Endodermal cell (in vitro differentiated cells): ENCODE measurements at regions not wholly inside any gene's neighbourhood (a gene's known extent, or its start where the extent isn't known, plus 50 kb on each side); places are given as distances from the start of the nearest gene placed in this dataset.

Experiments
- DNase-seq: peaks from one replicate; pipeline ENCODE4 v3.0.0-alpha.2; 2017
- H3K27ac ChIP-seq: 2 replicates; pipeline ENCODE4 v1.5.1; 2013; ENCODE audit warnings: mild to moderate bottlenecking, low read depth, low read length, moderate library complexity
- H3K27me3 ChIP-seq: 2 replicates; pipeline ENCODE4 v1.6.1; 2013; ENCODE audit warnings: mild to moderate bottlenecking, low read length, moderate library complexity; ENCODE audit not compliant: insufficient read depth, control insufficient read depth, poor library complexity, severe bottlenecking
- H3K36me3 ChIP-seq: 2 replicates; pipeline ENCODE4 v1.7.0; 2013; ENCODE audit warnings: mild to moderate bottlenecking, low read length, moderate library complexity; ENCODE audit not compliant: control insufficient read depth, insufficient read depth
- H3K4me1 ChIP-seq: one replicate; pipeline ENCODE4 v1.7.0; 2013; ENCODE audit warnings: low read length; ENCODE audit not compliant: control insufficient read depth, insufficient read depth
- H3K4me3 ChIP-seq: 2 replicates; pipeline ENCODE4 v1.5.1; 2013; ENCODE audit warnings: mild to moderate bottlenecking, low read length, moderate library complexity
- H3K9ac ChIP-seq: 2 replicates; pipeline ENCODE4 v1.6.1; 2013; ENCODE audit warnings: mild to moderate bottlenecking, low read length, moderate library complexity; ENCODE audit not compliant: poor library complexity, severe bottlenecking; ENCODE audit errors: extremely low read depth
- H3K9me3 ChIP-seq: 2 replicates; pipeline ENCODE4 v1.6.1; 2013; ENCODE audit warnings: mild to moderate bottlenecking, low read length, moderate library complexity; ENCODE audit not compliant: control insufficient read depth
- H3K27ac Mint-ChIP-seq: 2 replicates; pipeline ENCODE4 v1.8.0; 2020; ENCODE audit warnings: mixed read lengths
- H3K27me3 Mint-ChIP-seq: 2 replicates; pipeline ENCODE4 v1.8.0; 2021; ENCODE audit warnings: mild to moderate bottlenecking, mixed read lengths; ENCODE audit not compliant: insufficient read depth
- H3K36me3 Mint-ChIP-seq: 2 replicates; pipeline ENCODE4 v1.8.0; 2020; ENCODE audit warnings: low read depth, mixed read lengths
- H3K4me1 Mint-ChIP-seq: 2 replicates; pipeline ENCODE4 v1.8.0; 2020; ENCODE audit warnings: mixed read lengths
- H3K4me3 Mint-ChIP-seq: 2 replicates; pipeline ENCODE4 v1.8.0; 2020; ENCODE audit warnings: mild to moderate bottlenecking, moderate library complexity, mixed read lengths
- H3K9me3 Mint-ChIP-seq: 2 replicates; pipeline ENCODE4 v1.8.0; 2020; ENCODE audit warnings: mild to moderate bottlenecking, mixed read lengths
- WGBS, 2 experiments: methylation state at CpG; one replicate each; pipeline versions ENCODE4 v1.1.5 to v1.1.7; 2013; ENCODE audit warnings: missing lambda C conversion rate in 2 of 2, mixed read lengths in 1 of 2; ENCODE audit not compliant: insufficient coverage in 1 of 2, insufficient read length in 1 of 2; 5-methylcytosine and 5-hydroxymethylcytosine counted together
- TF ChIP-seq, protein P1 (sequence below): fragments of 200-600 bp; sonication (generic); conservative IDR thresholded peaks from 2 replicates; pipeline ENCODE4 v1.5.0; 2021; ENCODE audit warnings: antibody characterized with exemption, mild to moderate bottlenecking

DNA sequence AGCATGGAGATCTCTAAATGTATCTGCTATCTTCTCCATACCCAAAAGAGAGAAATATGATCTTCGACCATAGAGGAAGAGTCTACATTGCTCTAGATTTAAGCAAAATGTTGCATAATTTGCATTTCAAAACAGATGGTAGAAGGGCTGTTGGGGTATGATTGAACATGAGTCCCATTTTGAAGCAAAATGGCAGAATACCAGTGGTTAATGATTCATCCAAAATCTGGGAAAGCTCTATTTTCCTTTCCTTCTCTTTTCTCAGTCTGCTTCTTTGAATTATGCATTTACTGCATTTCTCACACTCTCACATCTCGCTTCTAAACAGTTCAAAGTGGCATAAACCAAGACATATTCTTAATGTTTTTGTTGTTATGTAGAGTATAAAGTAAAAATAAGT, 178.5 kb downstream of the MACC1 start:
- H3K27ac Mint-ChIP-seq, result no peak overlapping the region

DNA sequence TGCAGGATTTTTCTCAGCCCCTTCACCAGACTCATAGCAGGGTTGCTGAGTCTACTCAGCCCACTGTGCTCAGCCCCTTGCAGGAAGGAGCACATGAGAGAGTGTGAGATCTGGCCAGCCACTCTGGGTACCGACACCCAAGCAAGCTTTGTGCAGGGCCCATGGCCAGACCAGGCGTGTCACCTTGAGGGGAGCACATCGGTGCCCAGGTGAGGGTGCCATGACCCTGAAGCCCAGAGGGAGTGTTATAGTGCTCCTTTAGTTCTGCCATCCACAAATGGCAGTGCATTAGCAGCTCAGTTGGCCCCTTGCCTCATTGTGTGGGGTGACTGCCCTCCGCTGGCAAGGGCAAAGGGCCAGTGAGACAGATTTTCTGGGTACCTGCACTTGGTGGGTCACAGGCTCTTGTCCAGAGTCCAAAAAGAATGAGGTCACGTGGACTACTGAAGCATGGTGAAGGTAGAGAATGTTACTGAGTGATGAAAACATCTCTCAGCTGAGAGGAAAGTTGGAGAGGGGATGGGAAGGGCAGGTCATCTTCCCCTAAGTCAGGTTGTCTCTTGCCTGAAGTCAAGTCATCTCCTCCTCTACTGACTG, 181.8 kb downstream of the MACC1 start:
- Histone ChIP-seq H3K9me3 (no peaks in the 10 kb centered on the region), H3K4me3 (no peak overlapping the region), H3K9ac (no peak overlapping the region), H3K27me3 (no peaks in the 10 kb centered on the region), H3K4me1 (no peaks in the 10 kb centered on the region), H3K36me3 (no peaks in the 10 kb centered on the region), H3K27ac (no peak overlapping the region)
- H3K36me3 Mint-ChIP-seq, result no peaks in the 10 kb centered on the region
- no peaks in the 10 kb centered on the region for H3K9me3 Mint-ChIP-seq
- TF ChIP-seq, protein P1, sequence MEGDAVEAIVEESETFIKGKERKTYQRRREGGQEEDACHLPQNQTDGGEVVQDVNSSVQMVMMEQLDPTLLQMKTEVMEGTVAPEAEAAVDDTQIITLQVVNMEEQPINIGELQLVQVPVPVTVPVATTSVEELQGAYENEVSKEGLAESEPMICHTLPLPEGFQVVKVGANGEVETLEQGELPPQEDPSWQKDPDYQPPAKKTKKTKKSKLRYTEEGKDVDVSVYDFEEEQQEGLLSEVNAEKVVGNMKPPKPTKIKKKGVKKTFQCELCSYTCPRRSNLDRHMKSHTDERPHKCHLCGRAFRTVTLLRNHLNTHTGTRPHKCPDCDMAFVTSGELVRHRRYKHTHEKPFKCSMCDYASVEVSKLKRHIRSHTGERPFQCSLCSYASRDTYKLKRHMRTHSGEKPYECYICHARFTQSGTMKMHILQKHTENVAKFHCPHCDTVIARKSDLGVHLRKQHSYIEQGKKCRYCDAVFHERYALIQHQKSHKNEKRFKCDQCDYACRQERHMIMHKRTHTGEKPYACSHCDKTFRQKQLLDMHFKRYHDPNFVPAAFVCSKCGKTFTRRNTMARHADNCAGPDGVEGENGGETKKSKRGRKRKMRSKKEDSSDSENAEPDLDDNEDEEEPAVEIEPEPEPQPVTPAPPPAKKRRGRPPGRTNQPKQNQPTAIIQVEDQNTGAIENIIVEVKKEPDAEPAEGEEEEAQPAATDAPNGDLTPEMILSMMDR, result no peak
- H3K4me3 Mint-ChIP-seq, result no peak overlapping the region
- H3K4me1 Mint-ChIP-seq, result peaks cover 19% of the 10 kb centered on the region
- no peak overlapping the region for H3K27ac Mint-ChIP-seq
- DNase-seq, result no peak
- no peaks in the 10 kb centered on the region for H3K27me3 Mint-ChIP-seq
- WGBS, 2 experiments, result 90 to 97% methylated on average over 2 to 5 of the region's 5 CpGs

More for the DNA sequence above, 178.5 kb downstream of the MACC1 start:
- Histone ChIP-seq H3K27me3 (no peaks in the 10 kb centered on the region), H3K27ac (no peak overlapping the region), H3K36me3 (no peaks in the 10 kb centered on the region), H3K9me3 (no peaks in the 10 kb centered on the region), H3K9ac (no peak overlapping the region), H3K4me3 (no peak overlapping the region), H3K4me1 (no peaks in the 10 kb centered on the region)
- Mint-ChIP-seq H3K36me3 (peaks cover 2% of the 10 kb centered on the region), H3K27me3 (no peaks in the 10 kb centered on the region), H3K9me3 (no peaks in the 10 kb centered on the region), H3K4me1 (peaks cover 8% of the 10 kb centered on the region), H3K4me3 (no peak overlapping the region)
- WGBS, 2 experiments, result 92% methylated on average over 2 of the region's 2 CpGs; no CpG with 5 or more reads in 1 of the 2 experiments
- TF ChIP-seq, protein P1, result no peak
- no peak for DNase-seq

DNA sequence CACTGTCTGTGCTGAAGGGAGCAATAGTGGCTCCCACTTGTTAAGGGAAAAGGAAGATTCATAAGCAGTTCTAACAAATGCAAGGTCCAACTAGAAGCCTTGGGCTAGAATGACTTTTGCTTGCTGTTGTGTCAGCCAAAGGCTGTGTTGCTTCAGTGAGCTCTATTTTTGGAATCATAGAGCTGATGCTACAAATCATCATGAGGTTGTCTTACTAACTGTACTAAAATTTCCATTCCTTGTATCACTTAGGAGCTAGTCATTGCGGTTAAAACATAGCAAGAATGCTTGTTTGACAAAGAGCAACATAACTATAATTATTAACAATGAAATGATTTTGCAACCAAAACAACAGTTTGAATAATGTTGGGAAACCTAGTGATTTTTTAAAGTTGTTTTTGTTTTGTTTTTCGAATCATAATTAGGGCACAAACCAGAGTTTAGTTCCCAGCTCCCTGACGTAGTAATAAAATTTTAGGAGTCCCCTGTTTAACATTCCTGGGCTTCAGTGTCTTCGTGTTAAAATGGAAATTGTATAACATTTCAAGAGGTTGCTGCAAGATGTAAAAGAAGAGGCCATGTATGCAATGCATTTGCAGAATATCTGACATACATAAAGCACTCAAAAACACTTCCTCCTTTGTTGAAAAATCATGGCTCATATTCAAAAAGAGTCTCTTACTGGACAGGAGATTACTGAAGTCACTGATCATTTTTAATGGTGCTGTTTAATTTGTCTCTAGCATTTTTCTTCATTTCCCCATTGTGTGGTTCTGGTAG, 183.4 kb downstream of the MACC1 start:
- no peaks in the 10 kb centered on the region for H3K36me3 ChIP-seq
- no peak overlapping the region for H3K27ac ChIP-seq
- no peaks in the 10 kb centered on the region for H3K27me3 Mint-ChIP-seq
- H3K9me3 ChIP-seq, result no peaks in the 10 kb centered on the region
- 87 to 91% methylated on average over 2 to 4 of the region's 4 CpGs for WGBS, 2 experiments
- H3K27me3 ChIP-seq, result no peaks in the 10 kb centered on the region
- no peak for DNase-seq
- no peak overlapping the region for H3K4me3 ChIP-seq
- peak overlapping the region; percentile 2 for H3K27ac Mint-ChIP-seq
- TF ChIP-seq, protein P1, result no peak
- no peak overlapping the region for H3K9ac ChIP-seq
- H3K4me1 Mint-ChIP-seq, result peaks cover 19% of the 10 kb centered on the region
- H3K9me3 Mint-ChIP-seq, result no peaks in the 10 kb centered on the region
- H3K36me3 Mint-ChIP-seq, result peaks cover 1% of the 10 kb centered on the region
- no peaks in the 10 kb centered on the region for H3K4me1 ChIP-seq
- no peak overlapping the region for H3K4me3 Mint-ChIP-seq
